RPMI7951 (cell line): ENCODE measurements at regions not wholly inside any gene's neighbourhood (a gene's known extent, or its start where the extent isn't known, plus 50 kb on each side); places are given as distances from the start of the nearest gene placed in this dataset.
"Not testable (repeated sequence)": the region's sequence is repeated elsewhere in the genome, so short reads cannot be mapped to it uniquely, and the experiment has no call there.

ENCODE experiments used
- DNase-seq: peaks from one replicate; pipeline ENCODE4 v3.0.0-alpha.2; 2012; ENCODE audit warnings: low read depth

GRCh38 chr6:28585335-28585734, 59.7 kb downstream of the GPX5 start:
- DNase-seq: no peak

- no peak for DNase-seq
Observed at GRCh38 chr6:28586324-28586723, 60.6 kb downstream of the GPX5 start.

- DNase-seq: peak; percentile 39
Observed at GRCh38 chr6:28586962-28587745, 61.5 kb downstream of the GPX5 start.

GRCh38 chr6:28587746-28588075, 62.0 kb downstream of the GPX5 start:
- DNase-seq: no peak

GRCh38 chr6:28588666-28589065, 63.0 kb downstream of the GPX5 start:
- DNase-seq: no peak

- peak; percentile 81 for DNase-seq
Observed at GRCh38 chr6:28589234-28589956, 63.7 kb downstream of the GPX5 start.

GRCh38 chr6:28589957-28590349, 64.3 kb downstream of the GPX5 start:
- no peak for DNase-seq

GRCh38 chr6:28597217-28597835, 71.6 kb downstream of the GPX5 start:
- peak; percentile 58 for DNase-seq

- peak; percentile 45 for DNase-seq
Observed at GRCh38 chr6:28597924-28598722, 72.4 kb downstream of the GPX5 start.

- DNase-seq: no peak
Observed at GRCh38 chr6:28598757-28599686, 73.3 kb downstream of the GPX5 start.

GRCh38 chr6:28600245-28600644, 74.6 kb downstream of the GPX5 start:
- no peak for DNase-seq

GRCh38 chr6:28603891-28604290, 78.2 kb downstream of the GPX5 start:
- DNase-seq: no peak

- peak; percentile 69 for DNase-seq
Observed at GRCh38 chr6:28606424-28607391, 81.0 kb downstream of the GPX5 start.

- no peak for DNase-seq
Observed at GRCh38 chr6:28607990-28608389, 82.3 kb downstream of the GPX5 start.

- no peak for DNase-seq
Observed at GRCh38 chr6:28609672-28610071, 84.0 kb downstream of the GPX5 start.

- no peak for DNase-seq
Observed at GRCh38 chr6:28615616-28615954, 89.9 kb downstream of the GPX5 start.

GRCh38 chr6:28615955-28616747, 90.5 kb downstream of the GPX5 start:
- DNase-seq: no peak

GRCh38 chr6:28618898-28619555, 93.3 kb downstream of the GPX5 start:
- DNase-seq: no peak

- not testable (repeated sequence) for DNase-seq
Observed at GRCh38 chr6:28621268-28621667, 95.6 kb downstream of the GPX5 start.
